ENCODE measurements at regions not wholly inside any gene's neighbourhood (a gene's known extent, or its start where the extent isn't known, plus 50 kb on each side); places are given as distances from the start of the nearest gene placed in this dataset.

DNA sequence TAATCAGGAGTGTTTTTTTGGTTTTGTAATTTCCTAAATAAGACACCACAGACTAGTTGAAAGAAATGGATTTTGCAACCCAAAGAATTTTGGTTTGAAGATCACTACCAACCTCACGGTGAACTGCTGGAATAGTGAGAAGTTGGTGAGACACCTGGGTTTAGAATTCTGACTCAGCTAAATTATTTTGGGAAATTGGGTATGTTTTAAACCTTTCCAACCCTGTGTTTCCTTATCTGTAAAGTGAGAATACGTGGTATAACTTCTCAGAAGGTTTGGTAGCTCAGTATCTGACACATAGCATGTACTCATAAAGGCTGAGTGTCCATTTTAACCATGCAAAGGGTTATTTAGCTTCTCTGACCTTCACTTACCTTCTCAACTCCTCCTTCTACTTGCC lies 261.9 kb downstream of the FOXA2 start:
- Histone ChIP-seq H3K4me3 (ENCODE audit: low read length, poor library complexity, severe bottlenecking) (no peak overlapping the region), H3K9ac (ENCODE audit: low read depth, low read length, poor library complexity, severe bottlenecking) (no peak overlapping the region), H3K79me2 (ENCODE audit: insufficient read depth, low read length) (no peaks in the 10 kb centered on the region), H3K4me2 (ENCODE audit: low read depth, low read length, poor library complexity, severe bottlenecking) (no peak overlapping the region), H3K4me1 (ENCODE audit: insufficient read depth, low read length, poor library complexity, severe bottlenecking) (no peaks in the 10 kb centered on the region), H3K36me3 (ENCODE audit: insufficient read depth, low read length) (no peaks in the 10 kb centered on the region), H3K9me2 (replicated peaks; ENCODE audit: low read depth, low read length) (no peaks in the 10 kb centered on the region), H2AFZ (ENCODE audit: low read length) (no peak overlapping the region), H3K9me3 (ENCODE audit: insufficient read depth, low read depth, low read length) (no peaks in the 10 kb centered on the region), H4K20me1 (ENCODE audit: insufficient read depth, low read length, poor library complexity, severe bottlenecking) (no peaks in the 10 kb centered on the region), H3F3A (ENCODE audit: low read depth) (no peaks in the 10 kb centered on the region), H3K27me3 (ENCODE audit: insufficient read depth, low read length, poor library complexity, severe bottlenecking) (no peaks in the 10 kb centered on the region)
- TF ChIP-seq EZH2phosphoT487 (IDR thresholded peaks at IDR 0.05; ENCODE audit: borderline replicate concordance): no peak
- TF ChIP-seq, protein P1, sequence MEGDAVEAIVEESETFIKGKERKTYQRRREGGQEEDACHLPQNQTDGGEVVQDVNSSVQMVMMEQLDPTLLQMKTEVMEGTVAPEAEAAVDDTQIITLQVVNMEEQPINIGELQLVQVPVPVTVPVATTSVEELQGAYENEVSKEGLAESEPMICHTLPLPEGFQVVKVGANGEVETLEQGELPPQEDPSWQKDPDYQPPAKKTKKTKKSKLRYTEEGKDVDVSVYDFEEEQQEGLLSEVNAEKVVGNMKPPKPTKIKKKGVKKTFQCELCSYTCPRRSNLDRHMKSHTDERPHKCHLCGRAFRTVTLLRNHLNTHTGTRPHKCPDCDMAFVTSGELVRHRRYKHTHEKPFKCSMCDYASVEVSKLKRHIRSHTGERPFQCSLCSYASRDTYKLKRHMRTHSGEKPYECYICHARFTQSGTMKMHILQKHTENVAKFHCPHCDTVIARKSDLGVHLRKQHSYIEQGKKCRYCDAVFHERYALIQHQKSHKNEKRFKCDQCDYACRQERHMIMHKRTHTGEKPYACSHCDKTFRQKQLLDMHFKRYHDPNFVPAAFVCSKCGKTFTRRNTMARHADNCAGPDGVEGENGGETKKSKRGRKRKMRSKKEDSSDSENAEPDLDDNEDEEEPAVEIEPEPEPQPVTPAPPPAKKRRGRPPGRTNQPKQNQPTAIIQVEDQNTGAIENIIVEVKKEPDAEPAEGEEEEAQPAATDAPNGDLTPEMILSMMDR (conservative IDR thresholded peaks at IDR 0.05; ENCODE audit: low read length): no peak

GRCh38 chr20:22321191-22321590 lies 263.2 kb downstream of the FOXA2 start:
- H3F3A ChIP-seq (ENCODE audit: low read depth): no peaks in the 10 kb centered on the region
- H2AFZ ChIP-seq (ENCODE audit: low read length): no peak overlapping the region
- H3K9me3 ChIP-seq (ENCODE audit: insufficient read depth, low read depth, low read length): no peaks in the 10 kb centered on the region
- no peaks in the 10 kb centered on the region for H3K36me3 ChIP-seq (ENCODE audit: insufficient read depth, low read length)
- H3K4me1 ChIP-seq (ENCODE audit: insufficient read depth, low read length, poor library complexity, severe bottlenecking): no peaks in the 10 kb centered on the region
- TF ChIP-seq, protein P1 (conservative IDR thresholded peaks at IDR 0.05; ENCODE audit: low read length): no peak
- no peak for TF ChIP-seq EZH2phosphoT487 (IDR thresholded peaks at IDR 0.05; ENCODE audit: borderline replicate concordance)
- H4K20me1 ChIP-seq (ENCODE audit: insufficient read depth, low read length, poor library complexity, severe bottlenecking): no peaks in the 10 kb centered on the region
- H3K9ac ChIP-seq (ENCODE audit: low read depth, low read length, poor library complexity, severe bottlenecking): no peak overlapping the region
- no peaks in the 10 kb centered on the region for H3K27me3 ChIP-seq (ENCODE audit: insufficient read depth, low read length, poor library complexity, severe bottlenecking)
- no peaks in the 10 kb centered on the region for H3K79me2 ChIP-seq (ENCODE audit: insufficient read depth, low read length)
- H3K9me2 ChIP-seq (replicated peaks; ENCODE audit: low read depth, low read length): no peaks in the 10 kb centered on the region
- no peak overlapping the region for H3K4me3 ChIP-seq (ENCODE audit: low read length, poor library complexity, severe bottlenecking)
- H3K4me2 ChIP-seq (ENCODE audit: low read depth, low read length, poor library complexity, severe bottlenecking): no peak overlapping the region

DNA sequence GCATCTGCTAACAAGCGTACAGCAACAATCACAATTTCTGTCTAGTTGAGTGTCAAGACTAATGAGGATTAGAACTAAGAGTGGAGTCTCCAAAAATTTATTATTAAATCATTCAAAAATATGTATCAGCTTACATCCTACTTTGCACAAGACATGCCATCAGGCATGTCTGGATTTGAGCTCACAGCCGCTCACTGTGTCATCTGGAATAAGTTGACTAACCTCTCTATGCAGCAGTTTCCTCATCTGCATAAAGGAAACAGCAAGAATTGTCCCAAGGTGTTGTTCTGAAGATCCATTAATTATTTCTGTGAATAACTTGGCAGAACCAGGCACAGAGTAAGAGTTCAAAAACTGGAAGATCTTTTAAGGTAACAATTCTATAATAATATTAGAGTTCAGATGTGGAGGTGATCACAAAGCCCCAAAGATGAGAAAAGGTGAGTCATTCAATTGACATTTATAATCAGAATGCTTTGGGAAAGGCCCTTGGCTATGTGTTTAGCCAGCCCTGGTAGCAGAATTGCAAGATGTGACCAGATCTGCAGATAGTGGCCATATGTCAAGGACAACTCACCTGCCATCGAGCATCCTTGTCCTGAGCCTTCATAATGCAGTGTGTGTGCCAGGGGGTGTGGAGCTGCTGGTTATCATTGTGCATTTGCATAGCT lies 264.0 kb downstream of the FOXA2 start:
- no peaks in the 10 kb centered on the region for H4K20me1 ChIP-seq (ENCODE audit: insufficient read depth, low read length, poor library complexity, severe bottlenecking)
- H3K27me3 ChIP-seq (ENCODE audit: insufficient read depth, low read length, poor library complexity, severe bottlenecking): no peaks in the 10 kb centered on the region
- H3K4me3 ChIP-seq (ENCODE audit: low read length, poor library complexity, severe bottlenecking): no peak overlapping the region
- H2AFZ ChIP-seq (ENCODE audit: low read length): no peak overlapping the region
- H3K79me2 ChIP-seq (ENCODE audit: insufficient read depth, low read length): no peaks in the 10 kb centered on the region
- H3K9me2 ChIP-seq (replicated peaks; ENCODE audit: low read depth, low read length): no peaks in the 10 kb centered on the region
- TF ChIP-seq, protein P1 (conservative IDR thresholded peaks at IDR 0.05; ENCODE audit: low read length): no peak
- no peak for TF ChIP-seq EZH2phosphoT487 (IDR thresholded peaks at IDR 0.05; ENCODE audit: borderline replicate concordance)
- no peak overlapping the region for H3K4me2 ChIP-seq (ENCODE audit: low read depth, low read length, poor library complexity, severe bottlenecking)
- no peaks in the 10 kb centered on the region for H3F3A ChIP-seq (ENCODE audit: low read depth)
- peaks cover 5% of the 10 kb centered on the region for H3K4me1 ChIP-seq (ENCODE audit: insufficient read depth, low read length, poor library complexity, severe bottlenecking)
- H3K9ac ChIP-seq (ENCODE audit: low read depth, low read length, poor library complexity, severe bottlenecking): no peak overlapping the region
- no peaks in the 10 kb centered on the region for H3K36me3 ChIP-seq (ENCODE audit: insufficient read depth, low read length)
- no peaks in the 10 kb centered on the region for H3K9me3 ChIP-seq (ENCODE audit: insufficient read depth, low read depth, low read length)

All from Loucy (cell line).